ENCODE measurements at regions not wholly inside any gene's neighbourhood (a gene's known extent, or its start where the extent isn't known, plus 50 kb on each side); places are given as distances from the start of the nearest gene placed in this dataset.

DNA sequence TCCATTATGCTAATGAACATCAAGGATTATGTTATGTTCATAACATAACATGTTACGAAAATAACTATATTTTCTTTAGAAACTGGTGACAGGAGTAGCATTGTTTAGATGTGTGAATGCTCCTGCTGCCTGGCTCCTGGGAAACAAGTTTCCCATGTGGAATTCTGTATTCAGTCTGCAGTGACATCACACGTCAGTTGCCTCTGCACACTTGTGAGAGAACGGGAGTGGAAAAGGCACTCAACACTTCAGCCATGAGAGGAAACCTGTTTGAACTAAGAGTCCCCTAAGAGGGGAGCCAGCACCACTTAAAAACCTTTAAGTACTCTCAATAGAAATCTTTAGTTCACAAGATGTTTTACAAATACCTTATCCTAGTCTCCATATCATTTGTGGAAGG, 140.3 kb upstream of the FAM20C start:
- WGBS, 2 donors, result 45 to 46% methylated on average over 3 of the region's 3 CpGs
- Histone ChIP-seq H3K9me3 (no peaks in the 10 kb centered on the region), H3K27me3 (peaks cover 0 to 6% (median 0%) of the 10 kb centered on the region in 7 donors), H3K4me1 (peaks cover 0 to 4% (median 0%) of the 10 kb centered on the region in 9 donors), H3K36me3 (no peaks in the 10 kb centered on the region), H3K4me3 (no peak overlapping the region), H3K27ac (no peak overlapping the region)
- DNase-seq (no peak), ATAC-seq (no peak)
- intact Hi-C loops (cut with DNase I), result no loop called here
- TF ChIP-seq CTCF (IDR thresholded peaks at IDR 0.05), result no peak

DNA sequence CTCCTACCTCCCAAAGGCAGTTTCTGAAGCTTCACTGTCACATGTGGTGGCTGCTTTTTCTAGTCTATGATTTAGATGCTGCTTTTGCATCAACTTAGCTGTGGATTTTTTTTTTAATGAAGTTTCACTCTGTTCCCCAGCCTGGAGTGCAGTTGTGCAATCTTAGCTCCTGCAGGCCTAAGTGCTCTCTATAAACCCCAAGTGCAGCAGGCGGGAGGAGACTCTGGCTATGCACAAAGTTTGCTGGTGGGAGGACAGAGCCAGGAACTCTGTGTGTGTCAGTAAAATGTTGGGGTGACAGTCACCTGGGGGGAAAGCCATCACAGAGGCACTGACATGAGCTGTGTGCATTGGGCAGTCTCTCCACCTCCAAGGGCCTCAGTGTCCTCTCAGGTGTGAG, 138.8 kb upstream of the FAM20C start:
- DNase-seq, result no peak
- Histone ChIP-seq H3K4me1 (peaks cover 0 to 13% (median 5%) of the 10 kb centered on the region in 9 donors), H3K9me3 (no peaks in the 10 kb centered on the region), H3K4me3 (no peak overlapping the region), H3K27ac (no peak overlapping the region), H3K36me3 (no peaks in the 10 kb centered on the region), H3K27me3 (peaks cover 0 to 6% (median 0%) of the 10 kb centered on the region in 7 donors)
- 85 to 96% methylated on average over 1 of the region's 1 CpG for WGBS, 2 donors
- ATAC-seq, result no peak
- intact Hi-C loops (cut with DNase I), result no loop called here
- TF ChIP-seq CTCF (IDR thresholded peaks at IDR 0.05), result no peak

- H3K4me1 ChIP-seq, result peaks cover 0 to 13% (median 5%) of the 10 kb centered on the region in 9 donors
- ATAC-seq, result no peak
- WGBS, 2 donors, result 80 to 83% methylated on average over 6 of the region's 6 CpGs
- H3K4me3 ChIP-seq, result no peak overlapping the region
- no peaks in the 10 kb centered on the region for H3K36me3 ChIP-seq
- no peak for DNase-seq
- no peak overlapping the region for H3K27ac ChIP-seq
- no peaks in the 10 kb centered on the region for H3K9me3 ChIP-seq
- intact Hi-C loops (cut with DNase I), result no loop called here
- no peak for TF ChIP-seq CTCF (IDR thresholded peaks at IDR 0.05)
- H3K27me3 ChIP-seq, result peaks cover 0 to 6% (median 0%) of the 10 kb centered on the region in 7 donors
These were observed 137.8 kb upstream of the FAM20C start for GRCh38 chr7:54615-55014.

GRCh38 chr7:55690-56248, 136.6 kb upstream of the FAM20C start:
- no peaks in the 10 kb centered on the region for H3K9me3 ChIP-seq
- no peak for ATAC-seq
- no peak overlapping the region for H3K27ac ChIP-seq
- DNase-seq, result no peak
- 84 to 86% methylated on average over 9 of the region's 9 CpGs for WGBS, 2 donors
- peaks cover 0 to 13% (median 5%) of the 10 kb centered on the region in 9 donors for H3K4me1 ChIP-seq
- H3K27me3 ChIP-seq, result peaks cover 0 to 8% (median 0%) of the 10 kb centered on the region in 7 donors
- intact Hi-C loops (cut with DNase I), result no loop called here
- no peak overlapping the region for H3K4me3 ChIP-seq
- no peak for TF ChIP-seq CTCF (IDR thresholded peaks at IDR 0.05)
- H3K36me3 ChIP-seq, result no peaks in the 10 kb centered on the region
